Upper lobe of left lung (tissue), 4 donors: ENCODE measurements at regions not wholly inside any gene's neighbourhood (a gene's known extent, or its start where the extent isn't known, plus 50 kb on each side); places are given as distances from the start of the nearest gene placed in this dataset.
A peak's percentile ranks its signal among the peaks of the same experiment; 100 is the strongest.

Experiments used
- EP300 ChIP-seq, 4 donors: sonication (generic); formaldehyde crosslinking; IDR thresholded peaks; one replicate each; pipeline ENCODE4 v1.5.1; 2017; ENCODE audit warnings: antibody characterized with exemption in 4 of 4, control low read depth in 2 of 4
- POLR2A ChIP-seq, 4 donors: fragments of 450-650 bp; IDR thresholded peaks; one replicate each; pipeline ENCODE4 v1.5.1; 2016 to 2017; ENCODE audit warnings: antibody characterized with exemption in 4 of 4, mild to moderate bottlenecking in 2 of 4
- TF ChIP-seq, protein P1 (sequence below), 6 experiments: fragments of 450-650 bp in 4 of 6; fragments of 200-600 bp in 2 of 6; sonication (generic) in 2 of 6; IDR thresholded peaks; one replicate each; pipeline ENCODE4 v1.5.1; 2016 to 2019; ENCODE audit warnings: antibody characterized with exemption in 6 of 6

DNA sequence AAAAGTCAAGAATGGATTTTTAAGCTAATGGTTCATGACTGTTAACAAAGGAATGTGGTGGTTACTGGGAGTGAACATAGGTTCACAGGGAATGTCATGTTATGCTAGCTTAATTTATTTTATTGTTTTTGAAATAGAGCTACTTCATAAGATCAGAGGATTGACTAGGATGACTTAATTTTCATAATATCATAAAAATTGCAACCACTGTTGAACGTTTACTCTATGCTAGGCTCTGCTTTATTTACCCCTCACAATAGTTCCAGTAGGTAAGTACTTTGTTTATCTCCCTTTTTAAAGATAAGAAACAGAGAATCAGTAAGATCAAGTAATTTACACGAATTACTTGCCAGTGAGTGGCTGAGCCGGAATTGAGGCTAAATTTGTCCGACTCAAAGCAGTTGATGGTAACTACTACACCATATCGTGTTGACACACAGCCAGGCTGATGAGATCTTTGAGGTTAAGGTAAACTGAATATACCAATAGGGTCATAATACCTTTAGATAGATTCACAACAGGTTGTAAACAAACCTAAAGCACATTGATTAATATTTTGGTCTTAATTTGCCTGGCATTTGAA, 194.6 kb upstream of the CITED2 start:
- TF ChIP-seq POLR2A (IDR thresholded peaks at IDR 0.05), result no peak
- TF ChIP-seq, protein P1, sequence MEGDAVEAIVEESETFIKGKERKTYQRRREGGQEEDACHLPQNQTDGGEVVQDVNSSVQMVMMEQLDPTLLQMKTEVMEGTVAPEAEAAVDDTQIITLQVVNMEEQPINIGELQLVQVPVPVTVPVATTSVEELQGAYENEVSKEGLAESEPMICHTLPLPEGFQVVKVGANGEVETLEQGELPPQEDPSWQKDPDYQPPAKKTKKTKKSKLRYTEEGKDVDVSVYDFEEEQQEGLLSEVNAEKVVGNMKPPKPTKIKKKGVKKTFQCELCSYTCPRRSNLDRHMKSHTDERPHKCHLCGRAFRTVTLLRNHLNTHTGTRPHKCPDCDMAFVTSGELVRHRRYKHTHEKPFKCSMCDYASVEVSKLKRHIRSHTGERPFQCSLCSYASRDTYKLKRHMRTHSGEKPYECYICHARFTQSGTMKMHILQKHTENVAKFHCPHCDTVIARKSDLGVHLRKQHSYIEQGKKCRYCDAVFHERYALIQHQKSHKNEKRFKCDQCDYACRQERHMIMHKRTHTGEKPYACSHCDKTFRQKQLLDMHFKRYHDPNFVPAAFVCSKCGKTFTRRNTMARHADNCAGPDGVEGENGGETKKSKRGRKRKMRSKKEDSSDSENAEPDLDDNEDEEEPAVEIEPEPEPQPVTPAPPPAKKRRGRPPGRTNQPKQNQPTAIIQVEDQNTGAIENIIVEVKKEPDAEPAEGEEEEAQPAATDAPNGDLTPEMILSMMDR (IDR thresholded peaks at IDR 0.05), result no peak
- peak in 2 of 4 donors; percentile 53 to 58 for TF ChIP-seq EP300 (IDR thresholded peaks at IDR 0.05)
